GM19455 (cell line): ENCODE measurements at regions not wholly inside any gene's neighbourhood (a gene's known extent, or its start where the extent isn't known, plus 50 kb on each side); places are given as distances from the start of the nearest gene placed in this dataset.

Experiments used
- ATAC-seq: cut with Tn5 transposase; IDR thresholded peaks from one replicate; pipeline ENCODE4 v1.9.1; 2021; ENCODE audit not compliant: unreplicated experiment

DNA sequence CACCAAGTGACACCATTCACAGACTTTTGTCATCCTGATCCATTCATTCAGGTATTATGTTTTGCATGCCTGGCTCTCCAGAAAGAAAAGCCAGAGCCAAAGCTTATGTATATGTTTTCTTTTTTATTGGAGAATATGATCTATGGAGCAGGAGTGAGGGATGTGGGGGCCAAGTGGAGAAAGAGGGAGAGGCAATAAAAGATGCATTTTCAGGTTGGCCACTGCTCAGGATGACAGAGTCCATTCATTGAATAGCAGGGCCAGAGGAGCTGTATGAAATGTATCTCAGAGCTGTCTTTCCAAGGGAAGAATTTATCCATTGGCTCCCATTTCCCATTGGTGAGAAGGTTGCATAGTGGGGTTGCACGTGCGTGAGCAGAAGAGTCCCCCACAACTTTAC, 416.1 kb downstream of the ATP23 start:
- ATAC-seq, result no peak

DNA sequence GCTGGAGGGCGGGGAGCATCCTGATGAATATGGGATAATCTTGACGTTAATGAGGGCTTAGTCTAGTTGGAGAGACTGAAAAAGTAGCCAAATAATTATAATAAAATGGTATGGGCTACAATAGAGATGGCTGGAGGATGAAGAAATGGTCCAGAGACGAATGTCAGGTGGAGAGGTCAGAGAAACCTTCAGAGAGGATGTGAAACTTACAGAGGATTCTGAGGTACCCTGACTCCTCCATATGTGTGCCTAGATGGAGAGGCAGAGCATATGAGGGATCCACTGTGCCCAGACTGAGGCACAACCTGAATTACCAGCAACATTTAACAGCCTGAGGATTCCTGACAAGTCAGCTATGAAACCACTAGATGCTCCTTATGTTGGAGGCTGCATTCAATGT, 417.0 kb downstream of the ATP23 start:
- no peak for ATAC-seq

GRCh38 chr12:58359084-58359483, 417.7 kb downstream of the ATP23 start:
- no peak for ATAC-seq

DNA sequence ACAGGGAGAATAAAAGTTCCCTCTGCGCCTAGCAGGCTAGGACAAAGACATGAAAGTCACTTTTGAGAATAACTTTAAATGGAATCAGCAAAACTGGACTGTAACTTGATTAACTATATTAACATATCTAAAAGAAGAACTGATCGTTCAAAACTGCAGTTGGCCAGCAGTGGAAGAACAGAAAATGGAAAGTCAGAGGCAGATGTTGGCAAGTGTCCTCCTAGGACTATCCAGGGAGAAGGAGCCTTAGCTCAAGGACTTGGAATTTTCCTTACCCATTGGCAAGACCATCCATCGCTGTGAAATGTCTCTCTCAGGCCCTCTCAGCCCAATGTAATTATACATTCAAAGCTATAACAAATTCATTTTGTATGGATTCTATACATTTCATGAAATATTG, 419.7 kb downstream of the ATP23 start:
- no peak for ATAC-seq

GRCh38 chr12:58363971-58364370, 422.6 kb downstream of the ATP23 start:
- ATAC-seq, result no peak

DNA sequence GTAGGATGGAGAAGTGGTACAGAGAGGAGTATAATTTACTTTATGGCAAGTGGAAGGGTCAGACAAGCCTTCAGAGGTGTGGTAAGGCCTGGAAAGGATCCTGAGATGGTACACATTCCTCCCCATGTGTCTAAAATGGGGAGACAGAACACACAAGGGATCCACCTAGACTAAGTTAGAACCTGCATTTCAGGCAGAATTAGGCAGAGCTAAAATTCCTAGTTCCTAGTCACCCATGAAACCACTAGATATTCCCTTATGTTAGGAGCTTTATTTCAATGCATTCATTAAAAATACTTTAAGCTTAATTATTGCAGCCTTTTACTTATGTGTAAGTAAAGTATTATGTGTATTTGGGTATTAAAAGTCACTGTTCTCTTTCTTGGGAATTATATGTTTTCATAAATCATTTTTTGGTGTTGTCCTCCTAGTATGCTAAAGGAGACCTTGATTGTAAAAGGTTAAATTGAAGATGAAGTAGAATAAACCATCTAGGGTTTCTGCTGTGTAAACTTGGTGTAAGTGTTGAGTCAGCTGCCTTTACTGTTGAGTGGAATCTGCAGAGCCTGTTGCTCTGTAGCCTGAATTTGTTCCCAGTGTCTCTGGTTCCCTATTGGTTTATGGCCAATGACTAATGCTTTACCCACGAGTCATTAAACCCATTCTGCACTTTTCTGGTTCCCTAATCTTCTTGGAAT, 423.2 kb downstream of the ATP23 start:
- ATAC-seq, result no peak

GRCh38 chr12:58365087-58365390, 423.7 kb downstream of the ATP23 start:
- ATAC-seq, result no peak

GRCh38 chr12:58367041-58367440, 425.7 kb downstream of the ATP23 start:
- no peak for ATAC-seq

DNA sequence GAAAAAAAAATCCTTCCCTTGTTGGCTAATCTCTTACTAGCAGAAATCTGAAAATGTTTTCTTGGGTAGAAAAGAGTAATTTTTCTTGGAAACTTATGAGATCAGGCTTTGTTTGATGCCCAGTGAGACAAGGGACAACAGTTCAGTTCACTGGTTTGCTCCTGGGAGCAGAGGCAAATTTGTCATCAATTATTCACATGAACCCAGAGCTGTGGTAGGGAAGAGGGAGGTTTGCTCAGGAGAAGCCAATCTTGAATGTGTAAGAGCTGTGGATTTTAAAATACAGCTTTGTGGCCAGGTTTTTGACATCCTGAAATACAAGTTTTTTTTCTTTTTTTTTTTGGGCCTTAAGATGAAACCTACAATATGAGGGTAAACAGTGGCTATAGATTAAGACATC, 426.6 kb downstream of the ATP23 start:
- ATAC-seq, result no peak

- no peak for ATAC-seq
Observed at GRCh38 chr12:58369576-58369975, 428.2 kb downstream of the ATP23 start.

DNA sequence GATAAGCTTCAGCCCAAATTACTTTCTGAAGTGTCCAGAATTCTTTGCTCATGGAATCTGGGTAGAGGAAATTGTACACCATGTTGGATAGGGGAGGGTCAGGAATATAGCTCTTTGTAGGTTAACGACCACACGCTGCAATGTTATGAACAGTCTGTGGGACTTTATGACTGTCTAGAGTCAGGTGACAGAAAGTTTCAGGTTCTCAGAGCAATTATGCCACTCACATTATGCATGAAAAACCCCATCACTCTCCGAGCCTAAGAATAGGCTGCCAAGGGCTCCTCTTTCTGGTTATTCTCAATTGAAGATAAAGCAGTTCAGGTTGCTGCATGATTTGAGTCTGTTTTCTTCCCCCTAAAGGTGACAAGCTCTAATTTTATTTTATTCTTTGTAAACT, 430.9 kb downstream of the ATP23 start:
- ATAC-seq, result peak; percentile 96

- no peak for ATAC-seq
Observed at GRCh38 chr12:58378028-58378427, 436.7 kb downstream of the ATP23 start.

DNA sequence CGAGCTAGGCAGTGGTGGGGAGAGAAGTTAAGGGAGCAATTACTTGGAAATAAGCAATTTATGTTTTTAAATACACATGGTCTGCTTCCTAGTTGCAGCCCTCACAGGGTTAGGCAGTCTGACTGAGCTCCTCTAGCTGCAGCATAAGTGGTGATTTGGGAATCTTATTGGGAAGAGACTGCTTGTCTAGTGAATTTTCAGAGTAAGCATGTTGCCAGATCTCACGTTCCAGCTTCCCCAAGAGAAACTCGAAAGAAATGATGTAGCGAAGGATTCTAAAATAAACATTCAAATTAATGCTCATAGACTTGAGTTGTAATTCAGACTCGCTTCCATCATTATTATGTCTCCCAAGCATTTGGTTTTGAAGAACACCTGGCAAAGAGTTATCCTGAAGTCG, 440.2 kb downstream of the ATP23 start:
- ATAC-seq, result no peak

DNA sequence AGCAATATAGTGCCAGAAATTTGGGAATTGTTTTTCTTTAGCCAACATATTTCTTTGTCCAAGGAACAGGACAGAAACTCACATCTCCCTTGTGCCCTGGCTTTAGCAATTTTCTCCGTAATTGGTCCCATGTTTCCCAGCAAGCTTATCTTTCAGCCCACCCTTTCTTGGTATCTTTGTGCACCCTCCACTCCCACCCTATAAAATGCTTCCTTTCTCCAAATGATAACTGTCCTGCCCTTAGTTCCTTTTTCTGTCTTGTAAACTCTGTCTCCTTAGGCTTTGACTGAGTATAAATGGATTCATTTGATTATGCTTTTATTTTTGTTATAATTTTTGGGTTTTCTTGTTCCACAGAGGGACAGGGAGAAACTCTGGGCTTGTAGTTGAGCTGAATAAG, 442.8 kb downstream of the ATP23 start:
- ATAC-seq, result no peak

GRCh38 chr12:58386136-58386535, 444.8 kb downstream of the ATP23 start:
- no peak for ATAC-seq

DNA sequence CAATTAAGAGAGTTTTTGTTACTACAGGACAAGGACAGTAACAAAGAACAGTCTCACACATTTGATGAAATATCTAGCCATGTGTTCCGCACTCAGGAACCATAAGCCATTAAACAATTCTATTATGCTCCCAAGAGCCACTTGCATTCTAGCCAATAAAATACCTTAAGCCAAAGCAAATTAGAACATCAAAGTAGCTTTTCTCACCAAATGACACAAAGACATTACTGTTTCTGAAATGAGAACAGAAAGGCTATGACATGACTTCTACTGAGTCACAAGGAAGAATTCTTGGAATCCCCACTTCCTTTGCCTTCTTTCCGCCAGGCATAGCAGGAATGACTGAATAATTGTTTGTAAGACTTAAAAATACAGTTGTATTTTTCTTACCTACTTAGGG, 445.8 kb downstream of the ATP23 start:
- no peak for ATAC-seq

GRCh38 chr12:58388261-58388660, 446.9 kb downstream of the ATP23 start:
- no peak for ATAC-seq

- ATAC-seq, result no peak
Observed at GRCh38 chr12:58393152-58393551, 451.8 kb downstream of the ATP23 start.

- no peak for ATAC-seq
Observed at GRCh38 chr12:58395056-58395455, 453.7 kb downstream of the ATP23 start.

DNA sequence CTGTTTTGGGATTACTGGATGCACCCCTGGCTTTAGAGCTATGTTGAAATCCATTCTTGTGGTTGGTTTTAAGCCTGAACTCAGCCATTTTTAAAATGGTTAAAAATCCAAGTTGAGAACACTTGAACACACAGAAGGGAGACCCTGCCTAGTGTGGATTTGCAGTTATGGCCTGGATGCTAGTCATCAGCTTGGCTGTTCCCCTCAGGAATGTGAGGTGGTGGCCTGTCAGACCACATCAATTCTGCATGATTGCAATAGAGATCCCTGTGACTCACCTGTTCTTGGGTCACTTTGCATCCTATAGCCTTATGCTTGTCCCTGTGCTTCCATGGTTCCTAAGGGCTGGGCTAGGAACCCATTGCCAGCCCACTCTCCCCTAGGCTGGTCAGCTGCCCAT, 454.1 kb downstream of the ATP23 start:
- no peak for ATAC-seq

DNA sequence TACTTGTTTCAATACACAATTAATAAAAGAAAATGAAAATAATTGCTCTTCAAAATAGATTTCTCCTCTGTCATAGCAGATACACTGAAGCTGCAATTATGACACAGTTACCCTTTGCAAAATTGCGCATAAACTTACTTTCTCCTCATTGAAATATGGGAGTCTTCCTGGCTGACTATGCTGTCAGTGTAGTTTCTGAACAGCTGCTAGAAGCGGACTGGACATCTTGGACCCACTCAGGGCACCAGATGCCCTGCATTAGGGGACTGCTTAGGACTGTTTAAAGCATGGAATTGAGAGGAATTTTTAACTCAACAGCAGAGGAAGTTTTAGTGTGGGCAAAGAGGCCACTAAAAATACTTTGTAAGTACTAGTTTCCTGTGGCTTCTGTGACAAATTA, 454.9 kb downstream of the ATP23 start:
- no peak for ATAC-seq

DNA sequence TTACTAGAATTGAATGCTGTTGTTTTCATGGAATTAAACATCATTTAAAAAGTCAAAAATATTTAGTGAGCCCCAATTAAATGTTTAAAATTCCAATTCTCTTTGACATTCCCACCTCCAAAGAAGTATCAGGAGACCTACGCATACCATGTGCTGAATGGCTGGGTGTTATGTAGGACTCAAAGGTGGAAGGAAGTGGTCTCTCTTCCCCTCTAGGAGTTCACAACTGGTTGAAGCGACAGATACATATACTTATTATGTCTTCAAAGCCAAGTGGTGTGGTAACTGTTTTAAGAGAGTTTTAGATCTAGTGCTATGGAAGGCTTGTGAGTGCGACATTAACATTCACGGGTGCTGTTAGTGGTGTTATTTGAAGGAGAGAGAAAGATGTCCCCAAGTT, 464.0 kb downstream of the ATP23 start:
- no peak for ATAC-seq

DNA sequence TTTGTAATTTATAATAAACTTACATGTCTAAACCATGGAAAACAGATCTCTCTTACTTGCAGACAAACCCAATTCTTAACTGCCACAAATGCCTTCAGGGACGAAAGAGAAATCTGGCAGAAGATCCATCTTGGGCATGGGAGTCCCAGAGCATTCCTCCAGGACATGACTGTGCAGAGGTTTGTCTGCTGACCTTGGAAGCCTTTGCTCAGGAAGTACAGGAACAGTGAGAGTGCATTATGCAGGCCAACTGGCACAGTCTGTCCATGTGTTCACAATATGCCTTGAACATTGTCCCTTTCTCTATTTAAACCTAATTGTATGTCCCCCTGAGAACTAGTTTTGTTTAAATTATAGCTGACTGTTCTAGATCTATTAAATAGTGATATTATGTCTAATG, 467.1 kb downstream of the ATP23 start:
- no peak for ATAC-seq
